HG03575 (cell line): ENCODE measurements at regions not wholly inside any gene's neighbourhood (a gene's known extent, or its start where the extent isn't known, plus 50 kb on each side); places are given as distances from the start of the nearest gene placed in this dataset.
"Not testable (repeated sequence)": the region's sequence is repeated elsewhere in the genome, so short reads cannot be mapped to it uniquely, and the experiment has no call there.

Experiments
- ATAC-seq: cut with Tn5 transposase; IDR thresholded peaks from one replicate; pipeline ENCODE4 v1.9.1; 2021; ENCODE audit not compliant: unreplicated experiment, insufficient number of reproducible peaks, low FRiP score; ENCODE audit errors: extremely low read depth

- ATAC-seq = no peak
Observed at GRCh38 chr9:106072421-106072820, 378.1 kb downstream of the TMEM38B start.

DNA sequence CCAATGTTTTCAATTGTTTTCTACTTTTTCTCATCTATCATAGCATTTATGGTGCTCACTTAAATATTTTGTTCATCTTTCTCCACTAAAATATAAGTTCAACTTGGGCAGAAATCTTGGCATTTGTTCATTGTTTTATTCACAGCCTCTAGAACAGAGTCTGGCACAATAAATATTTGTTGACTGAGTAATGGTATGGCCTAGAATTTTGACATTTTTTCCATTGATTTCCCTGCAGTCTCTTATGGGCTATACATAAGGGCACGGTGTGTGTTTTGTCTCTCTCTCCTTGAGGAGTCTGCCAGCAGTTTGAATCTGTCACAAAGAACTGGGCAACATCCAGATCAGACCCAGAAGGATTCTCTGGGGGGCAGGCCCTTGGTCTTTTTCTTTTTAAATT lies 379.7 kb downstream of the TMEM38B start:
- ATAC-seq = no peak

- no peak for ATAC-seq
Observed at GRCh38 chr9:106075236-106075959, 381.1 kb downstream of the TMEM38B start.

DNA sequence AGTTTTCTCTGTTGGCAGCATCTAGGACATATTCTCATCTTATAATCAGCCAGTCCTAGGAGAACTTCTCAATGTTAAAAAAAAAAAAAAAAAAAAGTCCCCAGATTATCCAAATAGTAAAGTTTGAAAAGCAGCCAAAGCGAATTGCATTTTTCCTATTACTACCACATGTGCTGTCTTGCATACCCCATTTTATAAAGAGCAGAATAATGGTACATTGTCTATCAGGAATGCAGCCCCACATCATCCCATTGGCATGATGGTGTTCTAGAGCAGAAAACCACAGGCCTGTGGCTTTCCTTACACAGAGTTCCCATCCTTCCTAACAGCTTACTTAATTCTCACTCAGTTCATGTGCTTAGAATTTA lies 381.6 kb downstream of the TMEM38B start:
- no peak for ATAC-seq

DNA sequence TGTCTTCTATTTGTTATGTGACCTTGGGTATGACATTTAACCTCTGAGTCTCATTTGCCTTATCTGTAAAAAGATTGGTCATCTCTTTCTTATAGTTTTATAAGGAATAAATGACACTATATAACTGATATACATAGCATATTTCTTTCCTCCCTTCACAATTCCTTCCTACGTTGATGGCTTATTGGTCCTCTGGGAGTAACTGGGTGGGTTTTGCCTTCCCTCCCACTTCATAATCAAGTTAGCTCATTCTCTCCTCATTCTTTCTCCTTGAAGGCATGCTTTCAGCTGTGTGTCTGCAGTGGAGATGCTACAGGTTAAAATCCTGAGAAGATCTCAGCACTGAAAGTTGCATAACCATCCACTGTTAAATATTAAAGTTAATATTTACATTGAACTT lies 382.4 kb downstream of the TMEM38B start:
- no peak for ATAC-seq

DNA sequence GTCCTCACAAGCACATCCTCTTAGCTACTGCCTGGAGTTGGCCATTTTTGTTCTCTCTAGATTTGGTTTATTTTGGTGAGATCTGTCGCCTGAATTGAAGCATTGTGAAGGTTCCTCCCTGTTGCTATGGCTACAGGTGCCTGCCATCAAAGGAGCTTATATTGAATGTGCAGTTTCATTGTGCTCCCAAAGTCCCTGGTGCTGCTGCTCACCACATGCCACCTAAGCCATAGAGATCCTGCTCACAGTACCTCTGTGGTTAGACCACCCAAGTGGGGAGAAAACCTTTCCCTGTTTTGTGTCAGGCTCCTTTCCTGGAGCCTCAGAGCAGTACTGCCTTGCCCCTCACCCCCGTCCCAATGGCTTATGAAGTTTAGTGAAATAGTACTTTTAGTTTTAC lies 383.4 kb downstream of the TMEM38B start:
- ATAC-seq = no peak

DNA sequence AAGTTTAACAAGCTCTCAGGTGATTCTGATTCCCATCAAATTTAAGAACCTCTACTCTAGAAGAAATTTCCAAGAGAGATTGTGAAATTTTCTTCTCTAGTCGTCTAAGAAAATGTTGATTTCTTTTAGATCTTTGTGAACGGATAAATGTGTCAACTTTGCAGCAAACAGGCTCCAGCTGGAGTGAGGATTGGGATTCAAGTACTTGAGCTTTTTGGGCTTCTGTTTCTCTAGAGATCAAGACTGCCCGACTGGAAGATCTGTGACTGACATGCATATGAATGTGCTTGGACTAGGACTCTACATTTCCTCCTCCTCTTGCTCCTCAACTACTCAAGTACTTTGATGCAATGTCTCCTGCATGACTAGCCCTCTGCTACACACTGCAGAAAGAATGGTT lies 388.3 kb downstream of the TMEM38B start:
- no peak for ATAC-seq

GRCh38 chr9:106084702-106085101 lies 390.4 kb downstream of the TMEM38B start:
- ATAC-seq = no peak

DNA sequence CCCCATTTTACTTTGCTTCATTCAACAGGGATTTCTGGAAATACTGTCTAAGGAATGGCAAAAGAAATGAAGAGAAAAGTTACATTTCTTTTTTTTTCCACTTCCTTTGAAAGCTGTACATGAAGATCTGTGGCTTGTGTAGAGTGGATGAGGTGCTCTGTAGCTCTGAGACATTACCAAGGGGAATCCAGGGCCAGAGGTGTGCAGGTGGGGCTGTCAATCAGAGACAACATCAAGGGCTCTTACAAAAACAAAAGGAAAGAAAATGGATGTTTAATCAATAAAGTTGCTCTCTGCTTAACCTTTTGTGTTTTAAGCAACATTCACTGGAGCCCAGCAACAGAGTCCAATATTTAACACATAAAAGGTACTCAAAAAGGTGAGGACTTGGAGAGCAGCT lies 391.1 kb downstream of the TMEM38B start:
- no peak for ATAC-seq

DNA sequence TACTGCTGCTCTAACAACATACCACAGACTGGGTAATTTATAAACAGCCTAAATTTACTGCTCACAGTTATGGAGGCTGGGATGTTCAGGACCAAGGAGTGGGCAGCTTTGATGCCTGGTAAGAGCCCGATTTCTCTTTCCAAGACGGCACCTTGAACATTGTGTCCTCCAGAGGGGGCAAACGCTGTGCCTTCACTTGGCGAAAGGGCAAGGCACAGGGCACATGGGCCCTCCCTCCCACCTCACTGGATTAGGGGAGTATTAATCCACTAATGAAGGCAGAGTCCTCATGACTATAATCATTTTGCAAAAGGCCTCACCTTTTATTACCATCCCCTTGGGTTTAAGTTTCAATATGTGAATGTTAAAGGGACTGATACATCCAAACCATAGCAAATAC lies 397.7 kb downstream of the TMEM38B start:
- ATAC-seq = no peak

GRCh38 chr9:106102821-106103220 lies 408.5 kb downstream of the TMEM38B start:
- no peak for ATAC-seq

GRCh38 chr9:106104887-106105286 lies 410.5 kb downstream of the TMEM38B start:
- no peak for ATAC-seq

DNA sequence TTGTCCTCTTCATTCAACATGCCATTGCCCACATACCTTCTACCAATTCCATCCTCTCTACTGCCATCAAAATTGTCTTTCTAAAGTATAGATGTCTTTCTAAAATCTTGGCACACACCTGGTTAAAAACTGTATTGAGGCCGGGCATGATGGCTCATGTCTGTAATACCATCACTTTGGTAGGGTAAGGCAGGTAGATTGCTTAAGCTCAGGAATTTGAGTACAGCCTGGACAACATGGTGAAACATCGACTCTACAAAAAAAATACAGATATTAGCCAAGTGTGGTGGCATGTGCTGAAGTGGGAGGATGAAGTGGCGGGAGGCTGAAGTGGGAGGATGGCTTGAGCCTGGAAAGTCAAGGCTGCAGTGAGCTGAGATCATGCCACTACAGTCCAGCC lies 412.1 kb downstream of the TMEM38B start:
- no peak for ATAC-seq

GRCh38 chr9:106107716-106108115 lies 413.4 kb downstream of the TMEM38B start:
- ATAC-seq = no peak

- ATAC-seq = not testable (repeated sequence)
Observed at GRCh38 chr9:106109706-106110105, 415.4 kb downstream of the TMEM38B start.

- no peak for ATAC-seq
Observed at GRCh38 chr9:106110483-106110882, 416.1 kb downstream of the TMEM38B start.

DNA sequence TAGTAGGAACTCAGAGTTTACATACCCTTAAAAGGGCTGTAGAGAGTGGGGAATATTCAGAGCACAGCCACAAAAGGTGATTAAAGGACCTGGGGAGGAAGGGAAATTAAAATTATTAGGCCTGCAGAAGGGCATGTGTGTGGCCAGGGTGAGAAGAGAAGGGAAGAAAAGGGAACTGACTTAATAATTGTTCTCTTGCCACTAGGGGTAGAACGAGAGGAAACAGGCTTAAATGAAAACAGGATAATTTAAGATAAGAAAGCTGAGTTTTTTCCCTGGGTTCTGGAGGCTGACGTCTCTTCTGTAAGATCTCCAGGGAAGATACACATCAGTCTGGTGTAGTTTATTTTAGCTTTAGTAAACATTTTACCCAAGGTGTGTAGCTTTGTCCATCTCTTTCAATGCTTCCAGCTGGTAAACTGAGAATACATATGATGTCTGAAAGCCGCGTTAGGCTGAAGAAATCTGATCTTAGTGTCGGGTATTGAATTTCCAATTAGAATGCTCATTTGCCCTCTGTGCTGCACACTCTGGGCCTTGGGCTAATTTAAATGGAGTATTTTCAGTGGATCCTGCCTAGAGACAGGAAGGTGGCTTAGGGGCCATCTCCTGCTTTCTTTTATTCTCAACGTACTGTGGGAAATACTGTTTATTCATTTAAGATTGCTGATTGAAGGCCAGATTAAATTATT lies 416.8 kb downstream of the TMEM38B start:
- no peak for ATAC-seq

DNA sequence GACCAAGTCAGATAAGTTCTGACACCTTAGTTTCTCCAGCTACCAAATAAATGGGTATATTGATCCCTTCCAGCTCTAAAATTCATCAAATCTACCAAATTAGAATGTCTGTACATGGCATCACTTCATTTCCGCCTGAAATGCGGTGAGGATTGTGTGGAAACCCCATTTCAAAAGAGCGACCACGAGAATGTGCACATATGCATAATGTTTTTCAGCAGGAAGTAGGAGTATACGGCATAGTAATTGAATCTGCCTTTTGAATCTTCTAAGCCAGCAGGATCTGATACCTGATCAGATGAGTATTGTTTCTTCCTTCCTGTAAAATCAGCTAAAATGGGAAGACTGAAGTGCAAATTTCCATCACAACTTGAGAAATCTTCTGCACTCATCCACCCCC lies 418.6 kb downstream of the TMEM38B start:
- ATAC-seq = no peak

DNA sequence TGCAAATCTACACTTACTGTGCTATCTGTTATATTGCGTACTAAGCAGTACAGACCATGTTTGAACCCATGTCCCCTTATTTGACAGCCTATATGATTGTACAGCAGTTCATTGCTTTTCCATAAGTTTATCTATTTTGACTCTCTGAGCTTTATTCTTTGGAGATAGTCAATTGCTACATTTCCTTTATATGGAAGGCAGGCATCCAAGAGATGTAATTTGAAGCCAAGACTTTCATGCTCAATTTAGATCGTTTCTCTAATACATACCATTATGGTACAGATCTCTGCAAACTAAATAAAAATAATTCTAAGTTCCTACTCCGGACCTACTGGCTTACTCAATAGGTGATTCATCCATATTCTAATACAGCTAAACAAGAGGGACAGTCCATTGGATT lies 424.8 kb downstream of the TMEM38B start:
- ATAC-seq = no peak

- no peak for ATAC-seq
Observed at GRCh38 chr9:106120071-106120470, 425.7 kb downstream of the TMEM38B start.

- no peak for ATAC-seq
Observed at GRCh38 chr9:106127776-106128175, 433.4 kb downstream of the TMEM38B start.
